Neural progenitor cell (in vitro differentiated cells): ENCODE measurements at regions not wholly inside any gene's neighbourhood (a gene's known extent, or its start where the extent isn't known, plus 50 kb on each side); places are given as distances from the start of the nearest gene placed in this dataset.

Source experiments
- CTCF ChIP-seq: fragments of 200-600 bp; sonication (generic); IDR thresholded peaks from 2 replicates; pipeline ENCODE4 v1.5.1; 2017; ENCODE audit warnings: antibody characterized with exemption, mild to moderate bottlenecking
- EZH2 ChIP-seq: fragments of 200-600 bp; sonication (generic); IDR thresholded peaks from 2 replicates; pipeline ENCODE4 v1.6.1; 2017; ENCODE audit warnings: antibody characterized with exemption, mild to moderate bottlenecking, moderate library complexity
- EZH2phosphoT487 ChIP-seq: fragments of 200-600 bp; sonication (generic); IDR thresholded peaks from 2 replicates; pipeline ENCODE4 v1.6.1; 2017; ENCODE audit warnings: antibody characterized with exemption

- no peak for TF ChIP-seq CTCF
- TF ChIP-seq EZH2: no peak
- no peak for TF ChIP-seq EZH2phosphoT487
Measured at GRCh38 chr9:85142496-85142911, 473.0 kb downstream of the NTRK2 start.
